Ascending aorta (tissue), 2 donors: ENCODE measurements at regions not wholly inside any gene's neighbourhood (a gene's known extent, or its start where the extent isn't known, plus 50 kb on each side); places are given as distances from the start of the nearest gene placed in this dataset.

ENCODE experiments used
- DNase-seq, 2 donors: peaks; one replicate each; pipeline ENCODE4 v3.0.0-alpha.2; 2019; ENCODE audit warnings: low spot score in 2 of 2
- H3K27ac ChIP-seq, 2 donors: fragments of 200-600 bp; sonication (generic); one replicate each; pipeline ENCODE4 v1.5.1; 2016 to 2017; ENCODE audit warnings: mild to moderate bottlenecking in 1 of 2
- H3K27me3 ChIP-seq: fragments of 200-600 bp; sonication (generic); one replicate; pipeline ENCODE4 v1.5.1; 2017
- H3K36me3 ChIP-seq, 2 donors: fragments of 200-600 bp; sonication (generic); one replicate each; pipeline ENCODE4 v1.5.1; 2016
- H3K4me1 ChIP-seq, 2 donors: fragments of 200-600 bp; sonication (generic); one replicate each; pipeline ENCODE4 v1.5.1; 2016 to 2017; ENCODE audit warnings: mild to moderate bottlenecking in 1 of 2
- H3K4me3 ChIP-seq, 2 donors: fragments of 200-600 bp; sonication (generic); one replicate each; pipeline ENCODE4 v1.5.1; 2016 to 2017; ENCODE audit warnings: mild to moderate bottlenecking in 1 of 2
- H3K9me3 ChIP-seq, 2 donors: fragments of 200-600 bp; sonication (generic); one replicate each; pipeline ENCODE4 v1.5.1; 2016
- intact Hi-C: fragments of 100-400 bp; cut with DNase I; formaldehyde crosslinking; loops from one replicate; pipeline ENCODE4 v1.15.1; 2023
- TF ChIP-seq, protein P1 (sequence below), 3 experiments: fragments of 200-600 bp in 2 of 3; fragments of 450-650 bp in 1 of 3; sonication (generic) in 2 of 3; IDR thresholded peaks; one replicate each; pipeline ENCODE4 v1.5.1; 2016 to 2019; ENCODE audit warnings: antibody characterized with exemption in 3 of 3, mild to moderate bottlenecking in 1 of 3, moderate library complexity in 1 of 3

DNA sequence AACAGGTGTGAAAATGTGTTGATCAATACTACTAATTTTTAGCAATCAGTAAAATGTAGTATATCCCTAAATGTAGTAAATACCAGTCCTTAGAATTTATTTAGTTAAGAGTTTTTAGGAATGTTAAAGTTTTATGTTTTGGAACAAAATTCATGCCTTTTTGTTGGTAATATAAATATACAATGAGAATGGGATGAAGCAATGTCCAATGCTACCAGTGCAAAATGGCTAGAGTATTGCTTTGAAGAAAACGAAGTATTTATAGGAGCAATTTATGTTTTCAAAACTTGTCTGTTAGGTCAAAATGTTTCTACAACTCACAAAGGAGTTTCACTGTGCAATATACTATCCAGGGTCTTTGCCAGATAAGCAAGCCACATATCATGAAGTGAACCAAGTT is 851.5 kb downstream of the PCDH18 start:
- H3K9me3 ChIP-seq: no peaks in the 10 kb centered on the region
- H3K4me3 ChIP-seq: no peak overlapping the region
- intact Hi-C loops: no loop called here
- H3K4me1 ChIP-seq: no peaks in the 10 kb centered on the region
- no peak overlapping the region for H3K27ac ChIP-seq
- no peak for DNase-seq
- no peaks in the 10 kb centered on the region for H3K36me3 ChIP-seq
- H3K27me3 ChIP-seq: no peaks in the 10 kb centered on the region
- TF ChIP-seq, protein P1, sequence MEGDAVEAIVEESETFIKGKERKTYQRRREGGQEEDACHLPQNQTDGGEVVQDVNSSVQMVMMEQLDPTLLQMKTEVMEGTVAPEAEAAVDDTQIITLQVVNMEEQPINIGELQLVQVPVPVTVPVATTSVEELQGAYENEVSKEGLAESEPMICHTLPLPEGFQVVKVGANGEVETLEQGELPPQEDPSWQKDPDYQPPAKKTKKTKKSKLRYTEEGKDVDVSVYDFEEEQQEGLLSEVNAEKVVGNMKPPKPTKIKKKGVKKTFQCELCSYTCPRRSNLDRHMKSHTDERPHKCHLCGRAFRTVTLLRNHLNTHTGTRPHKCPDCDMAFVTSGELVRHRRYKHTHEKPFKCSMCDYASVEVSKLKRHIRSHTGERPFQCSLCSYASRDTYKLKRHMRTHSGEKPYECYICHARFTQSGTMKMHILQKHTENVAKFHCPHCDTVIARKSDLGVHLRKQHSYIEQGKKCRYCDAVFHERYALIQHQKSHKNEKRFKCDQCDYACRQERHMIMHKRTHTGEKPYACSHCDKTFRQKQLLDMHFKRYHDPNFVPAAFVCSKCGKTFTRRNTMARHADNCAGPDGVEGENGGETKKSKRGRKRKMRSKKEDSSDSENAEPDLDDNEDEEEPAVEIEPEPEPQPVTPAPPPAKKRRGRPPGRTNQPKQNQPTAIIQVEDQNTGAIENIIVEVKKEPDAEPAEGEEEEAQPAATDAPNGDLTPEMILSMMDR (IDR thresholded peaks at IDR 0.05): no peak

- TF ChIP-seq, protein P1 (IDR thresholded peaks at IDR 0.05): no peak
- Histone ChIP-seq H3K4me3 (no peak overlapping the region), H3K36me3 (no peaks in the 10 kb centered on the region), H3K27me3 (no peaks in the 10 kb centered on the region), H3K4me1 (no peaks in the 10 kb centered on the region), H3K9me3 (no peaks in the 10 kb centered on the region), H3K27ac (no peak overlapping the region)
- no peak for DNase-seq
- intact Hi-C loops: no loop called here
Measured at GRCh38 chr4:136680271-136680670, 852.0 kb downstream of the PCDH18 start.

DNA sequence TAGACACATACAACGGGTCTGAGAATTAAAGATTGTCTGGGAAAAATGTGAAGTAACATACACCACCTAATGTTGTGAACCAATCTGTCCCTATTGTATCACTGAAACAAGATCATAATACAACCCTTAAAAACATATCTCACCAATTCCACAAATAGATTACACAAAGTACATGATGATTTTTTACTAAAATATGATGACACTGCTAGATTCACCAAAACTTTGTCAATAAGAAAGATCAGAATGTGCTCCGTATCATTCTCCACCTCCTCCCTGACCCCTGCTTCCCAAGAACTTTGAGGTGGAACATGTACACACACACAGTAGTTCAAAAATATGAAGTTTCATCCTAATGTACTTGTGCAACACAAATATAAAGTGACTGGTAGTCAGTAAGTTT is 862.0 kb downstream of the PCDH18 start:
- H3K27ac ChIP-seq: no peak overlapping the region
- intact Hi-C loops: no loop called here
- TF ChIP-seq, protein P1 (IDR thresholded peaks at IDR 0.05): no peak
- H3K4me1 ChIP-seq: no peaks in the 10 kb centered on the region
- H3K4me3 ChIP-seq: no peak overlapping the region
- no peaks in the 10 kb centered on the region for H3K27me3 ChIP-seq
- H3K9me3 ChIP-seq: no peaks in the 10 kb centered on the region
- DNase-seq: no peak
- H3K36me3 ChIP-seq: no peaks in the 10 kb centered on the region

DNA sequence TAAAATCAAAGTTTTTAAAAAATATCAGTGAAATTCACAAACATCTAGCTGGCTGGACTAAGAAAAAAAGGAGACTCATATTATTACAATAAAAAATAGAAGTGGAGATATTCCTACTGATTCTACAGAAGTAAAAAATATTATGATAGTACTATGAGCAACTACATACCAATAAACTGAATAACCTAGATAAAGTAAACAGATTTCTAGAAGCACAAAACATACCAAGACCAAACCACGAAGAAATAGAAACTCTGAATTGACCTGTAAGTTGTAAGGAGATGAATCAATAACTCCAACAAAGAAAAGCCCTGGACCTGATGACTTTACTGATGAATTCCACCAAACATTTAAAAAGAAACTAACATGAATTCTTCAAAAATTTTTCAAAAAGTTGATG is 867.3 kb downstream of the PCDH18 start:
- Histone ChIP-seq H3K36me3 (no peaks in the 10 kb centered on the region), H3K9me3 (no peaks in the 10 kb centered on the region), H3K27me3 (no peaks in the 10 kb centered on the region), H3K4me1 (no peaks in the 10 kb centered on the region), H3K4me3 (no peak overlapping the region), H3K27ac (no peak overlapping the region)
- DNase-seq: no peak
- intact Hi-C loops: no loop called here
- TF ChIP-seq, protein P1 (IDR thresholded peaks at IDR 0.05): no peak

GRCh38 chr4:136662539-136662938 is 869.8 kb downstream of the PCDH18 start:
- intact Hi-C loops: no loop called here
- Histone ChIP-seq H3K4me1 (no peaks in the 10 kb centered on the region), H3K36me3 (no peaks in the 10 kb centered on the region), H3K27ac (no peak overlapping the region), H3K4me3 (no peak overlapping the region), H3K9me3 (no peaks in the 10 kb centered on the region), H3K27me3 (no peaks in the 10 kb centered on the region)
- DNase-seq: no peak
- TF ChIP-seq, protein P1 (IDR thresholded peaks at IDR 0.05): no peak
